H1 (cell line): ENCODE measurements at regions not wholly inside any gene's neighbourhood (a gene's known extent, or its start where the extent isn't known, plus 50 kb on each side); places are given as distances from the start of the nearest gene placed in this dataset.

Experiments
- CTCF ChIA-PET: fragments of 300-600 bp; sonication (Branson Sonifier 250); formaldehyde crosslinking; loops from one replicate; lab custom pipeline; 2021; ENCODE audit not compliant: partially characterized antibody; lab: Charles Lee
- POLR2A ChIA-PET: fragments of 300-600 bp; sonication (Branson Sonifier 250); formaldehyde crosslinking; loops from one replicate; lab custom pipeline; 2021; ENCODE audit warnings: inconsistent platforms; ENCODE audit not compliant: partially characterized antibody; lab: Charles Lee
- DNase-seq, 2 experiments: peaks; one replicate each; pipeline versions ENCODE4 v3.0.0 to v3.0.0-alpha.2; 2010 to 2022; ENCODE audit warnings: low spot score in 2 of 2, low read depth in 1 of 2, mixed read lengths in 1 of 2
- FAIRE-seq: peaks from 2 replicates; lab custom pipeline; 2011; peaks lifted over from hg19 to GRCh38; lab: Jason Lieb, UNC
- H2AFZ ChIP-seq: 2 replicates; pipeline ENCODE4 v1.8.1; 2012; ENCODE audit warnings: low read length, inconsistent platforms
- H2AK5ac ChIP-seq: 2 replicates; pipeline ENCODE4 v1.6.1; 2013; ENCODE audit warnings: low read depth, low read length
- H2BK120ac ChIP-seq: replicated peaks from 2 replicates; pipeline ENCODE3; 2013; ENCODE audit warnings: low read depth, low read length, inconsistent platforms
- H2BK12ac ChIP-seq: 2 replicates; pipeline ENCODE4 v1.6.1; 2013; ENCODE audit warnings: low read depth, low read length
- H2BK15ac ChIP-seq: 2 replicates; pipeline ENCODE4 v1.6.1; 2013; ENCODE audit warnings: low read length
- H2BK20ac ChIP-seq: 2 replicates; pipeline ENCODE4 v1.6.1; 2013; ENCODE audit warnings: low read length
- H2BK5ac ChIP-seq: 2 replicates; pipeline ENCODE4 v1.6.1; 2013; ENCODE audit warnings: low read depth, low read length
- H3K14ac ChIP-seq: 2 replicates; pipeline ENCODE4 v1.6.1; 2013; ENCODE audit warnings: inconsistent platforms; ENCODE audit not compliant: insufficient read length
- H3K18ac ChIP-seq: 2 replicates; pipeline ENCODE4 v1.6.1; 2013; ENCODE audit warnings: low read length; ENCODE audit errors: extremely low read depth
- H3K23ac ChIP-seq: 2 replicates; pipeline ENCODE4 v1.6.1; 2013; ENCODE audit warnings: inconsistent platforms; ENCODE audit not compliant: insufficient read length
- H3K23me2 ChIP-seq: 2 replicates; pipeline ENCODE4 v1.6.1; 2013; ENCODE audit warnings: low read depth, low read length
- H3K27ac ChIP-seq: 2 replicates; pipeline ENCODE4 v1.6.1; 2011; ENCODE audit warnings: low read depth, low read length, inconsistent platforms
- H3K27me3 ChIP-seq, 4 experiments: replicated peaks in 1 of 4; 1 replicate in 1 of 4; 2 replicates in 3 of 4; pipeline versions ENCODE4 v1.6.1 to v1.8.1; 2011 to 2013; ENCODE audit warnings: low read length in 3 of 4, mild to moderate bottlenecking in 3 of 4, inconsistent platforms in 2 of 4, mixed read lengths in 2 of 4, moderate library complexity in 1 of 4; ENCODE audit not compliant: control insufficient read depth in 3 of 4, insufficient read depth in 3 of 4; ENCODE audit errors: extremely low read depth in 1 of 4
- H3K36me3 ChIP-seq, 4 experiments: 2 replicates each; pipeline versions ENCODE4 v1.6.1 to v1.8.1; 2011 to 2013; ENCODE audit warnings: mild to moderate bottlenecking in 4 of 4, low read length in 3 of 4, moderate library complexity in 2 of 4, control low read depth in 1 of 4, inconsistent platforms in 1 of 4; ENCODE audit not compliant: insufficient read depth in 4 of 4, control insufficient read depth in 2 of 4
- H3K4ac ChIP-seq: replicated peaks from 2 replicates; pipeline ENCODE3; 2013; ENCODE audit warnings: low read length, low read depth, mixed read lengths, inconsistent platforms; ENCODE audit not compliant: insufficient read length
- H3K4me1 ChIP-seq, 4 experiments: replicated peaks in 1 of 4; 1 replicate in 1 of 4; 2 replicates in 3 of 4; pipeline versions ENCODE4 v1.6.1 to v1.8.1; 2011 to 2013; ENCODE audit warnings: low read length in 3 of 4, inconsistent platforms in 2 of 4, mixed read lengths in 1 of 4; ENCODE audit not compliant: insufficient read depth in 4 of 4, control insufficient read depth in 3 of 4
- H3K4me2 ChIP-seq, 2 experiments: 2 replicates each; pipeline versions ENCODE4 v1.6.1 to v1.8.1; 2011 to 2013; ENCODE audit warnings: low read depth in 2 of 2, low read length in 2 of 2, control low read depth in 1 of 2, inconsistent platforms in 1 of 2, mild to moderate bottlenecking in 1 of 2; ENCODE audit not compliant: insufficient read depth in 1 of 2
- H3K4me3 ChIP-seq, 4 experiments: fragments of 200-600, 300-600 bp in 1 of 4; sonication (generic), shearing (Covaris generic), sonication (Bioruptor Twin) in 1 of 4; 2 replicates each; pipeline versions ENCODE4 v1.5.1 to v1.8.1; 2011 to 2016; ENCODE audit warnings: low read length in 4 of 4, low read depth in 3 of 4, control low read depth in 2 of 4, inconsistent platforms in 2 of 4, mild to moderate bottlenecking in 2 of 4, mixed read lengths in 1 of 4, moderate library complexity in 1 of 4; ENCODE audit not compliant: insufficient read depth in 2 of 4; ENCODE audit errors: extremely low read depth in 1 of 4
- H3K56ac ChIP-seq: replicated peaks from 2 replicates; pipeline ENCODE3; 2013; ENCODE audit warnings: low read depth, mild to moderate bottlenecking, mixed read lengths, low read length, inconsistent platforms; ENCODE audit not compliant: insufficient read length
- H3K79me1 ChIP-seq: 2 replicates; pipeline ENCODE4 v1.6.1; 2013; ENCODE audit warnings: low read depth, low read length, control low read depth
- H3K79me2 ChIP-seq, 2 experiments: 2 replicates each; pipeline versions ENCODE4 v1.6.1 to v1.8.1; 2012 to 2013; ENCODE audit warnings: low read length in 2 of 2, mild to moderate bottlenecking in 2 of 2, inconsistent platforms in 1 of 2; ENCODE audit not compliant: insufficient read depth in 2 of 2, control insufficient read depth in 1 of 2
- H3K9ac ChIP-seq, 4 experiments: replicated peaks in 1 of 4; 1 replicate in 1 of 4; 2 replicates in 3 of 4; pipeline versions ENCODE4 v1.6.1 to v1.8.1; 2011 to 2013; ENCODE audit warnings: low read depth in 3 of 4, low read length in 3 of 4, control low read depth in 2 of 4, mild to moderate bottlenecking in 2 of 4, moderate library complexity in 2 of 4, inconsistent platforms in 1 of 4; ENCODE audit errors: extremely low read depth in 1 of 4
- H3K9me3 ChIP-seq, 2 experiments: 2 replicates each; pipeline versions ENCODE4 v1.6.1 to v1.8.1; 2012 to 2013; ENCODE audit warnings: mild to moderate bottlenecking in 2 of 2, moderate library complexity in 2 of 2, control low read depth in 1 of 2, inconsistent platforms in 1 of 2, low read depth in 1 of 2, low read length in 1 of 2, mixed read lengths in 1 of 2; ENCODE audit not compliant: insufficient read depth in 2 of 2
- H4K20me1 ChIP-seq, 2 experiments: replicated peaks in 1 of 2; 2 replicates each; pipeline versions ENCODE3 to v1.8.1; 2011 to 2013; ENCODE audit warnings: inconsistent platforms in 2 of 2, low read length in 2 of 2, mild to moderate bottlenecking in 1 of 2; ENCODE audit not compliant: insufficient read depth in 2 of 2, control insufficient read depth in 1 of 2
- H4K5ac ChIP-seq: 2 replicates; pipeline ENCODE4 v1.6.1; 2013; ENCODE audit warnings: low read length, low read depth, mixed read lengths, inconsistent platforms; ENCODE audit not compliant: insufficient read length
- H4K8ac ChIP-seq: 2 replicates; pipeline ENCODE4 v1.8.0; 2013; ENCODE audit warnings: mild to moderate bottlenecking, moderate library complexity, low read length, inconsistent platforms; ENCODE audit not compliant: insufficient read depth; ENCODE audit errors: extremely low read depth
- H4K91ac ChIP-seq: replicated peaks from 2 replicates; pipeline ENCODE3; 2013; ENCODE audit warnings: low read length, mixed read lengths, inconsistent platforms; ENCODE audit not compliant: insufficient read length
- ASH2L ChIP-seq: fragments of 200-600, 300-600 bp; sonication (generic); IDR thresholded peaks from one replicate; pipeline ENCODE4 v1.7.1; 2017; ENCODE audit warnings: low read length
- ATF3 ChIP-seq: IDR thresholded peaks from 2 replicates; pipeline ENCODE4 v1.6.1; 2011; ENCODE audit warnings: low read depth, mild to moderate bottlenecking, low read length; ENCODE audit not compliant: insufficient read depth
- CHD1 ChIP-seq: IDR thresholded peaks from 2 replicates; pipeline ENCODE4 v1.6.1; 2012; ENCODE audit warnings: low read depth, low read length, improper control_type of control experiment
- CTBP2 ChIP-seq: IDR thresholded peaks from 2 replicates; pipeline ENCODE4 v1.7.0; 2011; ENCODE audit warnings: borderline replicate concordance, mild to moderate bottlenecking, moderate library complexity, mixed read lengths, low read length; ENCODE audit not compliant: insufficient read depth, insufficient read length
- GABPA ChIP-seq: IDR thresholded peaks from 2 replicates; pipeline ENCODE4 v1.6.1; 2011; ENCODE audit warnings: mild to moderate bottlenecking, low read length, moderate library complexity, borderline replicate concordance; ENCODE audit not compliant: insufficient read depth
- JUND ChIP-seq: IDR thresholded peaks from 2 replicates; pipeline ENCODE4 v1.6.1; 2011; ENCODE audit warnings: mild to moderate bottlenecking, improper control_type of control experiment, low read length
- POU5F1 ChIP-seq: IDR thresholded peaks from 2 replicates; pipeline ENCODE4 v1.6.1; 2011; ENCODE audit warnings: low read depth, mild to moderate bottlenecking, low read length, moderate library complexity
- RAD21 ChIP-seq, 2 experiments: IDR thresholded peaks in 1 of 2; conservative IDR thresholded peaks in 1 of 2; 2 replicates each; pipeline ENCODE4 v1.6.1; 2011; ENCODE audit warnings: low read depth in 2 of 2, low read length in 2 of 2, improper control_type of control experiment in 1 of 2, inconsistent platforms in 1 of 2, mild to moderate bottlenecking in 1 of 2, moderate library complexity in 1 of 2
- RXRA ChIP-seq: IDR thresholded peaks from 2 replicates; pipeline ENCODE4 v1.6.1; 2011; ENCODE audit warnings: low read depth, mild to moderate bottlenecking, low read length, moderate library complexity; ENCODE audit not compliant: insufficient read depth
- SRF ChIP-seq: IDR thresholded peaks from 2 replicates; pipeline ENCODE4 v1.6.1; 2011; ENCODE audit warnings: mild to moderate bottlenecking, low read depth, low read length, moderate library complexity
- TAF7 ChIP-seq: optimal IDR thresholded peaks from 2 replicates; pipeline ENCODE3; 2011; ENCODE audit warnings: low read depth, mild to moderate bottlenecking, inconsistent platforms, low read length, moderate library complexity, borderline replicate concordance
- TCF12 ChIP-seq: IDR thresholded peaks from 2 replicates; pipeline ENCODE4 v1.6.1; 2011; ENCODE audit warnings: low read depth, mild to moderate bottlenecking, low read length
- WGBS, 2 experiments: shearing (Covaris generic) in 1 of 2; methylation state at CpG; one replicate each; pipeline versions ENCODE4 v1.1.6 to v1.1.7; 2013 to 2015; ENCODE audit warnings: low lambda C conversion rate in 2 of 2, mixed read lengths in 2 of 2, inconsistent platforms in 1 of 2, low coverage in 1 of 2, missing lambda C conversion rate in 1 of 2; ENCODE audit not compliant: insufficient replicate concordance in 2 of 2, insufficient coverage in 1 of 2, insufficient read length in 1 of 2; ENCODE audit errors: extremely low coverage in 1 of 2, missing lambda C conversion rate in 1 of 2; 5-methylcytosine and 5-hydroxymethylcytosine counted together

GRCh38 chr5:67725604-67726003 lies 490.0 kb upstream of the PIK3R1 start:
- Histone ChIP-seq H3K27me3 (no peaks in the 10 kb centered on the region), H3K9me3 (no peaks in the 10 kb centered on the region), H3K18ac (no peak overlapping the region), H4K5ac (no peak overlapping the region), H2BK120ac (no peak overlapping the region), H3K4me1 (no peaks in the 10 kb centered on the region; a peak in 1 of 7 replicates), H2BK5ac (no peak overlapping the region), H3K14ac (no peak overlapping the region), H3K4me2 (no peak overlapping the region), H3K27ac (no peak overlapping the region), H3K23me2 (no peaks in the 10 kb centered on the region), H3K23ac (no peak overlapping the region), H4K91ac (no peak overlapping the region), H2BK12ac (no peak overlapping the region), H4K8ac (no peak overlapping the region), H3K4ac (no peak overlapping the region), H2AFZ (no peak overlapping the region), H2AK5ac (no peak overlapping the region), H4K20me1 (no peaks in the 10 kb centered on the region), H3K79me2 (no peaks in the 10 kb centered on the region), H3K4me3 (no peak overlapping the region), H3K36me3 (no peaks in the 10 kb centered on the region), H2BK20ac (no peak overlapping the region), H3K9ac (no peak overlapping the region), H3K79me1 (no peaks in the 10 kb centered on the region), H2BK15ac (no peak overlapping the region), H3K56ac (no peak overlapping the region)
- no peak for FAIRE-seq
- POLR2A ChIA-PET: no interaction called here
- no peak for TF ChIP-seq CTBP2
- TF ChIP-seq TAF7: no peak
- no peak for TF ChIP-seq RAD21 (IDR thresholded peaks at IDR 0.05 in 1 of 2, conservative IDR thresholded peaks at IDR 0.05 in 1 of 2; ENCODE audit: low read depth in 2 of 2, low read length in 2 of 2)
- TF ChIP-seq ATF3: no peak
- no peak for TF ChIP-seq SRF
- no peak for TF ChIP-seq CHD1
- TF ChIP-seq RXRA: no peak
- TF ChIP-seq JUND: no peak
- no peak for TF ChIP-seq GABPA
- TF ChIP-seq TCF12: no peak
- TF ChIP-seq POU5F1: no peak
- no peak for TF ChIP-seq ASH2L
- CTCF ChIA-PET: no interaction called here
- no peak for DNase-seq
- 88% methylated on average over 1 of the region's 1 CpG; no CpG with 5 or more reads in 1 of the 2 experiments for WGBS, 2 experiments
